Astrocyte of the cerebellum (primary cell): ENCODE measurements at regions not wholly inside any gene's neighbourhood (a gene's known extent, or its start where the extent isn't known, plus 50 kb on each side); places are given as distances from the start of the nearest gene placed in this dataset.

Experiments used
- DNase-seq: peaks from one replicate; pipeline ENCODE4 v3.0.0-alpha.2; 2011; ENCODE audit warnings: low read depth
- H3K4me3 ChIP-seq: 2 replicates; pipeline ENCODE4 v1.5.1; 2011; ENCODE audit warnings: mild to moderate bottlenecking, low read depth, low read length, moderate library complexity
- CTCF ChIP-seq: IDR thresholded peaks from 2 replicates; pipeline ENCODE4 v1.5.1; 2012; ENCODE audit warnings: low read length, low read depth, moderate library complexity, mild to moderate bottlenecking; ENCODE audit errors: missing control alignments
- in situ Hi-C: cut with HindIII; loops from 2 replicates; pipeline ENCODE4 v1.10.0; 2017; ENCODE audit warnings: low sequenced_read_pairs

- DNase-seq = no peak
- H3K4me3 ChIP-seq = no peak overlapping the region
- in situ Hi-C loops = no loop called here
- TF ChIP-seq CTCF = no peak
Observed at GRCh38 chr13:104045907-104046306, 979.7 kb upstream of the SLC10A2 start.

- in situ Hi-C loops = no loop called here
- DNase-seq = no peak
- no peak for TF ChIP-seq CTCF
- no peak overlapping the region for H3K4me3 ChIP-seq
Observed at GRCh38 chr13:104043184-104043583, 977.0 kb upstream of the SLC10A2 start.

GRCh38 chr13:104034891-104035290 lies 968.7 kb upstream of the SLC10A2 start:
- no peak for TF ChIP-seq CTCF
- H3K4me3 ChIP-seq = no peak overlapping the region
- in situ Hi-C loops = no loop called here
- DNase-seq = no peak

- TF ChIP-seq CTCF = no peak
- in situ Hi-C loops = no loop called here
- no peak overlapping the region for H3K4me3 ChIP-seq
- DNase-seq = no peak
Observed at GRCh38 chr13:104025303-104025702, 959.1 kb upstream of the SLC10A2 start.

GRCh38 chr13:104024416-104025170 lies 958.4 kb upstream of the SLC10A2 start:
- no peak for TF ChIP-seq CTCF
- in situ Hi-C loops = no loop called here
- no peak for DNase-seq
- H3K4me3 ChIP-seq = no peak overlapping the region

GRCh38 chr13:104021806-104022397 lies 955.7 kb upstream of the SLC10A2 start:
- H3K4me3 ChIP-seq = no peak overlapping the region
- TF ChIP-seq CTCF = no peak
- no peak for DNase-seq
- in situ Hi-C loops = no loop called here
